Mesenchymal stem cell (in vitro differentiated cells and primary cell): ENCODE measurements at regions not wholly inside any gene's neighbourhood (a gene's known extent, or its start where the extent isn't known, plus 50 kb on each side); places are given as distances from the start of the nearest gene placed in this dataset.

ENCODE experiments used
- DNase-seq: peaks from one replicate; pipeline ENCODE4 v3.0.0-alpha.2; 2013
- H2AFZ ChIP-seq: one replicate; pipeline ENCODE4 v1.6.1; 2013; ENCODE audit warnings: low read depth, mild to moderate bottlenecking, control low read depth, inconsistent platforms, low read length, moderate library complexity
- H2AK5ac ChIP-seq: 2 replicates; pipeline ENCODE4 v1.6.1; 2013; ENCODE audit warnings: low read length, moderate library complexity, mild to moderate bottlenecking, inconsistent platforms; ENCODE audit not compliant: severe bottlenecking
- H2BK120ac ChIP-seq: one replicate; pipeline ENCODE4 v1.6.1; 2013; ENCODE audit warnings: low read depth, mild to moderate bottlenecking, inconsistent platforms, low read length, moderate library complexity
- H2BK12ac ChIP-seq, 2 experiments: one replicate each; pipeline ENCODE4 v1.6.1; 2013; ENCODE audit warnings: inconsistent platforms in 2 of 2, low read length in 2 of 2, mild to moderate bottlenecking in 2 of 2, moderate library complexity in 2 of 2, control low read depth in 1 of 2
- H2BK15ac ChIP-seq: one replicate; pipeline ENCODE4 v1.6.1; 2013; ENCODE audit warnings: mild to moderate bottlenecking, low read depth, inconsistent platforms; ENCODE audit not compliant: poor library complexity, severe bottlenecking
- H2BK5ac ChIP-seq: 2 replicates; pipeline ENCODE4 v1.6.1; 2013; ENCODE audit warnings: low read depth, mild to moderate bottlenecking, low read length, control low read depth, inconsistent platforms; ENCODE audit not compliant: poor library complexity, severe bottlenecking
- H3K14ac ChIP-seq, 2 experiments: one replicate each; pipeline ENCODE4 v1.6.1; 2013; ENCODE audit warnings: inconsistent platforms in 2 of 2, low read length in 2 of 2, control low read depth in 1 of 2, mild to moderate bottlenecking in 1 of 2, moderate library complexity in 1 of 2
- H3K18ac ChIP-seq, 2 experiments: one replicate each; pipeline ENCODE4 v1.6.1; 2013; ENCODE audit warnings: inconsistent platforms in 2 of 2, low read length in 2 of 2, control low read depth in 1 of 2, low read depth in 1 of 2, mild to moderate bottlenecking in 1 of 2
- H3K23ac ChIP-seq, 2 experiments: one replicate each; pipeline ENCODE4 v1.6.1; 2013; ENCODE audit warnings: inconsistent platforms in 2 of 2, low read length in 2 of 2, mild to moderate bottlenecking in 2 of 2, moderate library complexity in 2 of 2, control low read depth in 1 of 2
- H3K27ac ChIP-seq: 2 replicates; pipeline ENCODE4 v1.5.1; 2013; ENCODE audit warnings: mild to moderate bottlenecking, moderate library complexity, low read length, control low read depth, inconsistent platforms; ENCODE audit not compliant: poor library complexity, severe bottlenecking
- H3K27me3 ChIP-seq, 2 experiments: 2 replicates each; pipeline versions ENCODE4 v1.6.1 to v1.7.0; 2013; ENCODE audit warnings: low read length in 2 of 2, mild to moderate bottlenecking in 2 of 2, moderate library complexity in 2 of 2, control low read depth in 1 of 2, inconsistent platforms in 1 of 2; ENCODE audit not compliant: control insufficient read depth in 1 of 2, insufficient read depth in 1 of 2
- H3K36me3 ChIP-seq, 2 experiments: 2 replicates each; pipeline versions ENCODE4 v1.6.1 to v1.7.0; 2013; ENCODE audit warnings: low read length in 2 of 2, control low read depth in 1 of 2, inconsistent platforms in 1 of 2, low read depth in 1 of 2, mild to moderate bottlenecking in 1 of 2; ENCODE audit not compliant: insufficient read depth in 2 of 2, control insufficient read depth in 1 of 2
- H3K4ac ChIP-seq, 2 experiments: one replicate each; pipeline ENCODE4 v1.6.1; 2013; ENCODE audit warnings: inconsistent platforms in 2 of 2, low read length in 2 of 2, mild to moderate bottlenecking in 2 of 2, moderate library complexity in 2 of 2, control low read depth in 1 of 2, low read depth in 1 of 2
- H3K4me1 ChIP-seq: 2 replicates; pipeline ENCODE4 v1.6.1; 2013; ENCODE audit warnings: low read depth, low read length, control low read depth; ENCODE audit not compliant: control insufficient read depth, insufficient read depth
- H3K4me2 ChIP-seq: 2 replicates; pipeline ENCODE4 v1.6.1; 2013; ENCODE audit warnings: low read length, mild to moderate bottlenecking, inconsistent platforms; ENCODE audit not compliant: poor library complexity, severe bottlenecking
- H3K4me3 ChIP-seq, 2 experiments: 2 replicates each; pipeline versions ENCODE4 v1.5.1 to v1.7.0; 2013; ENCODE audit warnings: low read length in 2 of 2, mild to moderate bottlenecking in 2 of 2, control low read depth in 1 of 2, low read depth in 1 of 2; ENCODE audit not compliant: insufficient read depth in 1 of 2
- H3K79me1 ChIP-seq: replicated peaks from 2 replicates; pipeline ENCODE4 v1.6.1; 2013; ENCODE audit warnings: mild to moderate bottlenecking, control low read depth, low read length, inconsistent platforms; ENCODE audit not compliant: poor library complexity, severe bottlenecking
- H3K9ac ChIP-seq: 2 replicates; pipeline ENCODE4 v1.7.0; 2013; ENCODE audit warnings: mild to moderate bottlenecking, low read length, moderate library complexity
- H3K9me3 ChIP-seq: 2 replicates; pipeline ENCODE4 v1.7.0; 2013; ENCODE audit warnings: mild to moderate bottlenecking, low read length; ENCODE audit not compliant: control insufficient read depth
- H4K8ac ChIP-seq: one replicate; pipeline ENCODE4 v1.6.1; 2013; ENCODE audit warnings: inconsistent platforms, mild to moderate bottlenecking, low read length, moderate library complexity
- H4K91ac ChIP-seq: one replicate; pipeline ENCODE4 v1.6.1; 2013; ENCODE audit warnings: mild to moderate bottlenecking, low read length, inconsistent platforms
- WGBS: methylation state at CpG from one replicate; pipeline ENCODE4 v1.1.7; 2013; ENCODE audit warnings: mixed read lengths; 5-methylcytosine and 5-hydroxymethylcytosine counted together

GRCh38 chr19:27529158-27529557 is 1683.8 kb downstream of the UQCRFS1 start:
- Histone ChIP-seq H3K9ac (no peak overlapping the region), H3K36me3 (no peaks in the 10 kb centered on the region), H2BK12ac (no peak overlapping the region), H3K27me3 (no peaks in the 10 kb centered on the region), H2BK120ac (no peak overlapping the region), H3K4me3 (no peak overlapping the region), H2AK5ac (no peak overlapping the region), H2BK15ac (no peak overlapping the region), H3K14ac (no peak overlapping the region), H3K18ac (no peak overlapping the region), H3K4me2 (no peak overlapping the region), H3K23ac (no peak overlapping the region), H2AFZ (no peak overlapping the region), H3K79me1 (no peaks in the 10 kb centered on the region), H3K9me3 (peaks cover 95% of the 10 kb centered on the region), H2BK5ac (no peak overlapping the region), H4K91ac (no peak overlapping the region), H3K4me1 (no peaks in the 10 kb centered on the region), H4K8ac (no peak overlapping the region), H3K4ac (no peak overlapping the region), H3K27ac (no peak overlapping the region)
- DNase-seq, result no peak
- WGBS, result 55% methylated on average over 1 of the region's 1 CpG

GRCh38 chr19:27522223-27522622 is 1690.7 kb downstream of the UQCRFS1 start:
- H3K4me3 ChIP-seq, result no peak overlapping the region
- no peak overlapping the region for H2BK120ac ChIP-seq
- H3K27ac ChIP-seq, result no peak overlapping the region
- no peak overlapping the region for H3K23ac ChIP-seq
- no peak overlapping the region for H2AFZ ChIP-seq
- no peak overlapping the region for H4K8ac ChIP-seq
- H3K4ac ChIP-seq, result no peak overlapping the region
- H3K9me3 ChIP-seq, result peaks cover 66% of the 10 kb centered on the region
- no peak overlapping the region for H2BK5ac ChIP-seq
- no peaks in the 10 kb centered on the region for H3K79me1 ChIP-seq
- no peak overlapping the region for H2BK12ac ChIP-seq
- H3K27me3 ChIP-seq, result no peaks in the 10 kb centered on the region
- H3K14ac ChIP-seq, result no peak overlapping the region
- H3K18ac ChIP-seq, result no peak overlapping the region
- no peak overlapping the region for H4K91ac ChIP-seq
- no peaks in the 10 kb centered on the region for H3K36me3 ChIP-seq
- no peak for DNase-seq
- no peak overlapping the region for H3K9ac ChIP-seq
- H2AK5ac ChIP-seq, result no peak overlapping the region
- H2BK15ac ChIP-seq, result no peak overlapping the region
- H3K4me2 ChIP-seq, result no peak overlapping the region
- H3K4me1 ChIP-seq, result no peaks in the 10 kb centered on the region
